ENCODE measurements at regions not wholly inside any gene's neighbourhood (a gene's known extent, or its start where the extent isn't known, plus 50 kb on each side); places are given as distances from the start of the nearest gene placed in this dataset.

- TF ChIP-seq CTCF (IDR thresholded peaks at IDR 0.05) = no peak
- no peak for TF ChIP-seq EZH2 (IDR thresholded peaks at IDR 0.05; ENCODE audit: borderline replicate concordance, insufficient read depth, low read depth, low read length, poor library complexity, severe bottlenecking)
These were observed 69.7 kb upstream of the ALK start for GRCh38 chr2:29991086-29991485.
